ENCODE measurements at regions not wholly inside any gene's neighbourhood (a gene's known extent, or its start where the extent isn't known, plus 50 kb on each side); places are given as distances from the start of the nearest gene placed in this dataset.

- TF ChIP-seq, protein P1, sequence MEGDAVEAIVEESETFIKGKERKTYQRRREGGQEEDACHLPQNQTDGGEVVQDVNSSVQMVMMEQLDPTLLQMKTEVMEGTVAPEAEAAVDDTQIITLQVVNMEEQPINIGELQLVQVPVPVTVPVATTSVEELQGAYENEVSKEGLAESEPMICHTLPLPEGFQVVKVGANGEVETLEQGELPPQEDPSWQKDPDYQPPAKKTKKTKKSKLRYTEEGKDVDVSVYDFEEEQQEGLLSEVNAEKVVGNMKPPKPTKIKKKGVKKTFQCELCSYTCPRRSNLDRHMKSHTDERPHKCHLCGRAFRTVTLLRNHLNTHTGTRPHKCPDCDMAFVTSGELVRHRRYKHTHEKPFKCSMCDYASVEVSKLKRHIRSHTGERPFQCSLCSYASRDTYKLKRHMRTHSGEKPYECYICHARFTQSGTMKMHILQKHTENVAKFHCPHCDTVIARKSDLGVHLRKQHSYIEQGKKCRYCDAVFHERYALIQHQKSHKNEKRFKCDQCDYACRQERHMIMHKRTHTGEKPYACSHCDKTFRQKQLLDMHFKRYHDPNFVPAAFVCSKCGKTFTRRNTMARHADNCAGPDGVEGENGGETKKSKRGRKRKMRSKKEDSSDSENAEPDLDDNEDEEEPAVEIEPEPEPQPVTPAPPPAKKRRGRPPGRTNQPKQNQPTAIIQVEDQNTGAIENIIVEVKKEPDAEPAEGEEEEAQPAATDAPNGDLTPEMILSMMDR (conservative IDR thresholded peaks at IDR 0.05 in 1 of 2, IDR thresholded peaks at IDR 0.05 in 1 of 2; ENCODE audit: extremely low read depth in 1 of 2, insufficient read depth in 1 of 2, low read depth in 1 of 2, low read length in 2 of 2) = no peak
- TF ChIP-seq EZH2 (IDR thresholded peaks at IDR 0.05; ENCODE audit: borderline replicate concordance, low read length) = no peak
Observed at GRCh38 chr10:56920601-56921261, 559.7 kb upstream of the ZWINT start.
